ENCODE measurements at regions not wholly inside any gene's neighbourhood (a gene's known extent, or its start where the extent isn't known, plus 50 kb on each side); places are given as distances from the start of the nearest gene placed in this dataset.
A peak's percentile ranks its signal among the peaks of the same experiment; 100 is the strongest.

DNA sequence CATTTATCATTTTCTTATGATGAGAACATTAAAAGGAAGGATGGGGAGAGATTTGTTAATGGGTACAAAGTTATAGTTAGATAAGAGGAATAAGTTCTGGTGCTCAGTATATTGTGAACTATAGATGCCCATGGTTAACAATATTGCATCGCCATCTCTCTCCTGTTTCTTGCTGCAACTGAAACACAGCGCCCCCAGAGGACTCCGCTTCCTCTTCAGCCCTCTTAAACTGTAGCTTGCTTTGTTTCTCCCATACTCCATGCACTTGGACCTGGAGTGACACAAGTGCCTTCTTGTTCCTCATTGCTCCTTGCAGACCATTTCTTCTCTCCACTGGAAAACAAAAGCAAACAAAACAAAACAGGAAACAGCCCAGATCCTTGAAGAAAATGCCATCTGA is 70.1 kb upstream of the NTPCR start:
- TF ChIP-seq CTCF (IDR thresholded peaks at IDR 0.05 in 4 of 5, conservative IDR thresholded peaks at IDR 0.05 in 1 of 5): peak in 2 of 5 experiments; percentile 15 to 36
- TF ChIP-seq POLR2A (IDR thresholded peaks at IDR 0.05): no peak
